Naive thymus-derived CD4-positive, alpha-beta T cell (primary cell): ENCODE measurements at regions not wholly inside any gene's neighbourhood (a gene's known extent, or its start where the extent isn't known, plus 50 kb on each side); places are given as distances from the start of the nearest gene placed in this dataset.

Experiments used
- ATAC-seq: fragments of 150-1000 bp; cut with Tn5 transposase; 2 replicates; pipeline ENCODE4 v1.10.0; 2021; ENCODE audit warnings: mild to moderate bottlenecking, moderate library complexity
- CTCF ChIA-PET: fragments of 350-600 bp; sonication (Branson Sonifier 250); formaldehyde crosslinking; loops from one replicate; lab custom pipeline; 2021; ENCODE audit warnings: antibody characterized with exemption; lab: Charles Lee
- POLR2A ChIA-PET: fragments of 350-600 bp; sonication (Branson Sonifier 250); formaldehyde crosslinking; loops from one replicate; lab custom pipeline; 2021; ENCODE audit warnings: antibody characterized with exemption, inconsistent platforms; lab: Charles Lee
- DNase-seq, 9 donors: peaks; one replicate each; pipeline versions ENCODE4 v3.0.0 to v3.0.0-alpha.2; 2020 to 2022; ENCODE audit warnings: mixed read lengths in 1 of 9
- H3K27ac ChIP-seq: one replicate; pipeline ENCODE4 v1.7.0; 2013; ENCODE audit warnings: mild to moderate bottlenecking, low read depth, low read length, moderate library complexity
- H3K27me3 ChIP-seq, 2 donors: one replicate each; pipeline ENCODE4 v1.7.0; 2013; ENCODE audit warnings: low read length in 2 of 2, mild to moderate bottlenecking in 2 of 2, moderate library complexity in 2 of 2; ENCODE audit not compliant: control insufficient read depth in 2 of 2, insufficient read depth in 2 of 2
- H3K36me3 ChIP-seq, 3 experiments: 1 replicate in 2 of 3; 2 replicates in 1 of 3; pipeline ENCODE4 v1.7.0; 2013; ENCODE audit warnings: low read length in 3 of 3, mild to moderate bottlenecking in 3 of 3, moderate library complexity in 1 of 3; ENCODE audit not compliant: insufficient read depth in 3 of 3, control insufficient read depth in 2 of 3
- H3K4me1 ChIP-seq, 2 donors: one replicate each; pipeline ENCODE4 v1.7.0; 2013; ENCODE audit warnings: low read length in 2 of 2, mild to moderate bottlenecking in 2 of 2, moderate library complexity in 1 of 2; ENCODE audit not compliant: control insufficient read depth in 2 of 2, insufficient read depth in 2 of 2
- H3K4me3 ChIP-seq: 2 replicates; pipeline ENCODE4 v1.7.0; 2013; ENCODE audit warnings: mild to moderate bottlenecking, low read length
- H3K9me3 ChIP-seq, 3 experiments: 1 replicate in 2 of 3; 2 replicates in 1 of 3; pipeline ENCODE4 v1.7.0; 2013; ENCODE audit warnings: low read length in 3 of 3; ENCODE audit not compliant: control insufficient read depth in 2 of 3
- H3K27ac Mint-ChIP-seq, 9 donors: one replicate each; pipeline ENCODE4 v1.8.0; 2020 to 2022; ENCODE audit warnings: mixed read lengths in 9 of 9, mild to moderate bottlenecking in 8 of 9, moderate library complexity in 5 of 9, inconsistent platforms in 2 of 9
- H3K27me3 Mint-ChIP-seq, 5 donors: one replicate each; pipeline ENCODE4 v1.8.0; 2021 to 2022; ENCODE audit warnings: mixed read lengths in 5 of 5, mild to moderate bottlenecking in 1 of 5
- H3K36me3 Mint-ChIP-seq, 5 donors: one replicate each; pipeline ENCODE4 v1.8.0; 2020 to 2022; ENCODE audit warnings: mixed read lengths in 5 of 5, mild to moderate bottlenecking in 3 of 5, inconsistent platforms in 1 of 5
- H3K4me1 Mint-ChIP-seq, 7 donors: one replicate each; pipeline ENCODE4 v1.8.0; 2020 to 2022; ENCODE audit warnings: mixed read lengths in 7 of 7, mild to moderate bottlenecking in 3 of 7, inconsistent platforms in 1 of 7
- H3K4me3 Mint-ChIP-seq, 10 donors: one replicate each; pipeline ENCODE4 v1.8.0; 2020 to 2022; ENCODE audit warnings: mild to moderate bottlenecking in 10 of 10, mixed read lengths in 10 of 10, moderate library complexity in 6 of 10, inconsistent platforms in 2 of 10
- H3K9me3 Mint-ChIP-seq, 11 donors: one replicate each; pipeline ENCODE4 v1.8.0; 2020 to 2022; ENCODE audit warnings: mixed read lengths in 11 of 11, mild to moderate bottlenecking in 4 of 11, inconsistent platforms in 1 of 11, moderate library complexity in 1 of 11
- intact Hi-C, 2 donors: fragments of 100-400 bp; cut with micrococcal nuclease; formaldehyde crosslinking; loops; one replicate each; pipeline ENCODE4 v1.15.1; 2023

DNA sequence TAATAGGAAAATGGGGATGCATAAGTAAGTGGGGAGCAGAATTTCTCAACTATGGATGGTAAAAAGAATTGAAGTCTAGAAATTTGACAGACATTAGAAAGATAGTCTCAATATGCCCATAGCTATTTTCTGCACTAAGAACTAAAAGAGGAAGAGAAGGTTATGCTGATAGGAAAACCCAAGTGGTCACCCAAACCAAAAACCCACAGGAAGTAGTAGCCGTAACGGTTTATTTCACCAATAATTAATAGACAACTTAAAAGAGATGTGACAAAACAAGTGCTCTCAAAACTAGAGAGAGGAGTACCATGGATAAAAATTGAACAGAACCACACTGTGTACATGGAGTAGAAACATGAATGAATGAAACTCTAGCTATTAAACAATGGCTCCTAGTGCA, 295.4 kb downstream of the FSCB start:
- no peak for ATAC-seq
- Histone ChIP-seq H3K36me3 (no peaks in the 10 kb centered on the region), H3K9me3 (no peaks in the 10 kb centered on the region), H3K27me3 (no peaks in the 10 kb centered on the region), H3K4me1 (no peaks in the 10 kb centered on the region), H3K4me3 (no peak overlapping the region), H3K27ac (no peak overlapping the region)
- peaks cover 0 to 22% (median 9%) of the 10 kb centered on the region in 11 donors for H3K9me3 Mint-ChIP-seq
- H3K4me1 Mint-ChIP-seq = no peaks in the 10 kb centered on the region
- ChIA-PET POLR2A (no interaction called here), CTCF (no interaction called here)
- no peak overlapping the region for H3K27ac Mint-ChIP-seq
- no peaks in the 10 kb centered on the region for H3K36me3 Mint-ChIP-seq
- H3K4me3 Mint-ChIP-seq = no peak overlapping the region
- DNase-seq = no peak
- no peaks in the 10 kb centered on the region for H3K27me3 Mint-ChIP-seq
- intact Hi-C loops = no loop called here

DNA sequence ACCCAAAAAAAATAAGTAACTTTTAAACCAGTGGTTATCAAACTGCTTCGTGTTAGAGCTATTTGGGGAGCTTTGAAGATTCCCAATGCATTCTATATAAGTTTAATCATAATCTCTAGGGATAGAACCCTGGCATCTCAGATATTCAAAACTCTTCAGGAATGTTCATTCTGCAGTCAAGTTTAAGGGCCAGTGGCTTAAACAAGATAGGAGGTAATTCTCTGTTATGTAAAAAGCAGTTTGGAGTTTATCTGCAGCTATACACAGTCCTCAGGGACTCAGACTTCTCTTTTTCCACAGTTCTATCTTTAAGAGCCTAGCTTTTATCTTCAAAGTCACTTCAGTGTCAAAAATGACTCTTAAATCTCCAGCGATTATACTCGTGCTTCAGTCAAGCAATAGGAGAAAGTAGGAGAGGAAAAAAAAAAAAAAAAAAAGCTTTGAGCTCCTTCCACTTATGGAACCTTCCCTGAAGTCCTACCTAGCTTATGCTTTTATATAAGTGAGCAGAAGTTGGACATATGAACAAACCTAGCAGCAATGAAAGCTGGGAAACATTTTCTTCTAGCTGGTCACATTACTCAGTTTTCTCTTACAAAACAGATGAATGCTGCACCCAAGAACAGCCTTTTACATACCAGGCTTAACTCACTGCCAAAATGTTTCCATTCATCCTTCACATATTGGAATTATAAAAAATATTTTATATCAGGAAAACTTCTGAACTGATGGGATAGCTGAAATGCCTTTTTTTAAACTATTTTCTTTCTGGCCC, 302.8 kb downstream of the FSCB start:
- Mint-ChIP-seq H3K9me3 (peaks cover 0 to 17% (median 8%) of the 10 kb centered on the region in 11 donors), H3K4me3 (no peak overlapping the region), H3K27ac (no peak overlapping the region), H3K36me3 (no peaks in the 10 kb centered on the region), H3K27me3 (no peaks in the 10 kb centered on the region), H3K4me1 (no peaks in the 10 kb centered on the region)
- ChIA-PET POLR2A (no interaction called here), CTCF (no interaction called here)
- H3K27me3 ChIP-seq = no peaks in the 10 kb centered on the region
- H3K9me3 ChIP-seq = no peaks in the 10 kb centered on the region
- H3K27ac ChIP-seq = no peak overlapping the region
- DNase-seq (no peak), ATAC-seq (no peak)
- no peaks in the 10 kb centered on the region for H3K4me1 ChIP-seq
- intact Hi-C loops = no loop called here
- no peaks in the 10 kb centered on the region for H3K36me3 ChIP-seq
- no peak overlapping the region for H3K4me3 ChIP-seq

DNA sequence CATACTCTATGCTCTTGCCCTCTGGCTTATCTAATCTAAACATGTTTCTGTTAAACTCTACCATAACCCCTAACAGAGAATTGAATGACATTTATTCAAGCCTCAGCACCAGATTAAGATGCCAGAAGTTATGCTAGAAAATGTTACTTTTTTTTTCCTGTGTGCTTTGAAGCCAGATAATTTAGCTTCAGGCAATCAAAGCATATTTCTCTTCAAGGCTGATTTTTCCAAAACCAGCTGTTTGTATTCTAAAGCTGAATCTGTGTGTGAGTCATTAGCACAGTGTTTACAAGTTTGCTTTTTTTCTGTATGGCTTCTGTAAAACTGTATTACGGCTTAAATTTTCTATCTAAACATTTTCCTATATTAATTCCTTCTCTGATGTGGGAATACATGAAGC, 326.1 kb downstream of the FSCB start:
- DNase-seq = no peak
- no peaks in the 10 kb centered on the region for H3K27me3 Mint-ChIP-seq
- Histone ChIP-seq H3K27me3 (no peaks in the 10 kb centered on the region), H3K36me3 (no peaks in the 10 kb centered on the region), H3K9me3 (peaks cover 0 to 6% (median 0%) of the 10 kb centered on the region in 3 experiments), H3K4me3 (no peak overlapping the region), H3K27ac (no peak overlapping the region), H3K4me1 (no peaks in the 10 kb centered on the region)
- no peak overlapping the region for H3K27ac Mint-ChIP-seq
- no peaks in the 10 kb centered on the region for H3K36me3 Mint-ChIP-seq
- intact Hi-C loops = no loop called here
- peaks cover 2 to 33% (median 10%) of the 10 kb centered on the region in 11 donors for H3K9me3 Mint-ChIP-seq
- no peaks in the 10 kb centered on the region for H3K4me1 Mint-ChIP-seq
- ChIA-PET POLR2A (no interaction called here), CTCF (no interaction called here)
- H3K4me3 Mint-ChIP-seq = no peak overlapping the region
- ATAC-seq = no peak

DNA sequence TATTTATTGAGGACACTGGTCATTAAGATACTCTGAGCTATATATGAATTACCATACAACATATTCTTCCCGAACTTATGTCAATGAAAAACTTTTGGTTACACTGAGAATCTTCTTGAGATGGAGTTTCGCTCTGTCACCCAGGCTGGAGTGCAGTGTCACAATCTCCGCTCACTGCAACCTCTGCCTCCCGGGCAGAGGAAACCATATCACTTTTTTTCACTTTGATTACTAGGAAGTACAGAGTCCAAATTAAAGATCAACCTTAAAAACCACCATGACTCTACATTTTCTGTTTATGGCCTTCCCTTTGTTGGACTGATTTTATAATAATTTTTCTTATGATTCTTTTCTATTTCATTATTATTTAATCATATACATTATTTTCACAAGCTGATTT, 336.5 kb downstream of the FSCB start:
- ATAC-seq = no peak
- Mint-ChIP-seq H3K27me3 (no peaks in the 10 kb centered on the region), H3K27ac (no peak overlapping the region), H3K36me3 (no peaks in the 10 kb centered on the region), H3K4me3 (no peak overlapping the region), H3K9me3 (peaks cover 2 to 19% (median 11%) of the 10 kb centered on the region in 11 donors), H3K4me1 (no peaks in the 10 kb centered on the region)
- Histone ChIP-seq H3K4me3 (no peak overlapping the region), H3K27me3 (no peaks in the 10 kb centered on the region), H3K9me3 (no peaks in the 10 kb centered on the region), H3K4me1 (no peaks in the 10 kb centered on the region), H3K36me3 (no peaks in the 10 kb centered on the region), H3K27ac (no peak overlapping the region)
- intact Hi-C loops = no loop called here
- DNase-seq = no peak
- CTCF ChIA-PET = no interaction called here
- POLR2A ChIA-PET = no interaction called here

DNA sequence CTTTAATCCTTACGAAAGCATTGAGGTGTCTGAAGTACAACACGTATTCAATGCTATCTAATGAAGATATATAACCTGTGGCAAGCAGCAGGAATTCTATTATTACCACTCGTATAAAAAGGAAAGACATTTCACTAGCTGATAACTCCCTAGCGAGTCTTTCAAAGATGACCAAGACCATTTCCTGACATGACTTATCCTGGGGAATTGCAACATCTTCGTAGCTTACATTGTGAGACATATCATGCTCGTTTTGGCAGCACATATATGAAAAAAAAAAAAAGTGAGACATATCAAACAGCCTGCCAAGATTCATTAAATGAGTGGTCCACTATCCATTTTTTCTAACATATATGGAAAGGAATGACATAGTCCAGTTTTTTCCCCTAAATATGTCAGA, 337.0 kb downstream of the FSCB start:
- Mint-ChIP-seq H3K27ac (no peak overlapping the region), H3K36me3 (no peaks in the 10 kb centered on the region), H3K4me3 (no peak overlapping the region), H3K9me3 (peaks cover 3 to 19% (median 11%) of the 10 kb centered on the region in 11 donors), H3K4me1 (no peaks in the 10 kb centered on the region), H3K27me3 (no peaks in the 10 kb centered on the region)
- no peak for DNase-seq
- intact Hi-C loops = no loop called here
- H3K4me1 ChIP-seq = no peaks in the 10 kb centered on the region
- H3K27me3 ChIP-seq = no peaks in the 10 kb centered on the region
- no peaks in the 10 kb centered on the region for H3K9me3 ChIP-seq
- no peaks in the 10 kb centered on the region for H3K36me3 ChIP-seq
- ATAC-seq = no peak
- CTCF ChIA-PET = no interaction called here
- no peak overlapping the region for H3K27ac ChIP-seq
- no peak overlapping the region for H3K4me3 ChIP-seq
- POLR2A ChIA-PET = no interaction called here

DNA sequence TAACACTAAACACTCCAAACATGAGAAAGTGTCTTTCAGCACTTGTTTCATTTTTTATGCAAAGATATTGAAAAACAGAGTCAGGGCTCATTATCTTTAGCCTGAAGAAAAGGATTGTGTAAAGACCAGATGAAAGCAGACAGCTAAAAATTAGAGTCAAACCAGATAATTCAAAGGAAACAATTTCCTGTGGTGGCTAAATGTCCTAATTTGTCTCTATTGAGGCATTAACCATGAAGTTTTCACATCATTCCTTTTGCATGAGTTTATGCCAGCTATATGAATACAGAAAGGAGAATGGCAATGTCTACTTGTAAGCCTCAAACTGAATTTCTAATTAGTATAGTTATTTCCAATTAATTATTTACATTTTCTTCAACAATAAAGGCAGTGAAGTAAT, 338.5 kb downstream of the FSCB start:
- H3K9me3 Mint-ChIP-seq = peaks cover 0 to 10% (median 7%) of the 10 kb centered on the region in 11 donors
- CTCF ChIA-PET = no interaction called here
- Histone ChIP-seq H3K4me3 (no peak overlapping the region), H3K4me1 (no peaks in the 10 kb centered on the region), H3K9me3 (no peaks in the 10 kb centered on the region), H3K27ac (no peak overlapping the region), H3K36me3 (no peaks in the 10 kb centered on the region), H3K27me3 (no peaks in the 10 kb centered on the region)
- H3K4me3 Mint-ChIP-seq = no peak overlapping the region
- ATAC-seq (no peak), DNase-seq (no peak)
- intact Hi-C loops = no loop called here
- H3K27me3 Mint-ChIP-seq = no peaks in the 10 kb centered on the region
- H3K36me3 Mint-ChIP-seq = no peaks in the 10 kb centered on the region
- no peak overlapping the region for H3K27ac Mint-ChIP-seq
- no peaks in the 10 kb centered on the region for H3K4me1 Mint-ChIP-seq
- POLR2A ChIA-PET = no interaction called here

DNA sequence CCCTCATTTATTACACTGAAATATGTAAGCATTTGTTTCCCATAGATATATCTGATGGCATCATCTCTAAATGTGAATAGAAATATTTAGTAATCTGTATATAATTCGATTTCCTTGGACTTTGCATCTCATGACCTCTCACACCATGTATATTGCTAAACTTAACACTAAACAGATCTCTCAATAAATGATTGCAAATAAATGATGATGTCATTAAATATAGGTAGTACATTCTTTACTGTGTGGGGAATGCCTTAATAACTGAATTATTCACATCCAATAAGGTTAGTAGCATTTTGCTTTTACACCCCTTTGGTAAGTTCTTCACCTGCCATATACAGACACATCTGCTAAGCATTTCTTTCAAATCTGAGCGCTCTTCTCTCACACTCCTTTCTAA, 340.5 kb downstream of the FSCB start:
- no peaks in the 10 kb centered on the region for H3K27me3 ChIP-seq
- H3K27me3 Mint-ChIP-seq = no peaks in the 10 kb centered on the region
- ATAC-seq = no peak
- intact Hi-C loops = no loop called here
- ChIA-PET CTCF (no interaction called here), POLR2A (no interaction called here)
- no peak overlapping the region for H3K4me3 Mint-ChIP-seq
- H3K4me3 ChIP-seq = no peak overlapping the region
- no peaks in the 10 kb centered on the region for H3K9me3 ChIP-seq
- no peak overlapping the region for H3K27ac ChIP-seq
- peaks cover 0 to 13% (median 7%) of the 10 kb centered on the region in 11 donors for H3K9me3 Mint-ChIP-seq
- H3K4me1 ChIP-seq = no peaks in the 10 kb centered on the region
- no peaks in the 10 kb centered on the region for H3K4me1 Mint-ChIP-seq
- DNase-seq = no peak
- no peaks in the 10 kb centered on the region for H3K36me3 ChIP-seq
- H3K36me3 Mint-ChIP-seq = no peaks in the 10 kb centered on the region
- no peak overlapping the region for H3K27ac Mint-ChIP-seq
